PFSK-1 (cell line): ENCODE measurements at regions not wholly inside any gene's neighbourhood (a gene's known extent, or its start where the extent isn't known, plus 50 kb on each side); places are given as distances from the start of the nearest gene placed in this dataset.

Experiments
- FOXP2 ChIP-seq: optimal IDR thresholded peaks from 2 replicates; pipeline ENCODE3; 2011; ENCODE audit warnings: borderline replicate concordance, control low read depth, inconsistent platforms; ENCODE audit not compliant: insufficient read depth; ENCODE audit errors: extremely low read length, extremely low read depth
- POLR2AphosphoS5 ChIP-seq: IDR thresholded peaks from 2 replicates; pipeline ENCODE4 v1.6.1; 2012; ENCODE audit warnings: low read depth, mild to moderate bottlenecking, control low read depth, low read length, moderate library complexity
- REST ChIP-seq, 2 experiments: IDR thresholded peaks; 2 replicates each; pipeline versions ENCODE4 v1.6.1 to v1.8.0; 2011 to 2012; ENCODE audit warnings: low read depth in 2 of 2, low read length in 2 of 2, control low read depth in 1 of 2, inconsistent platforms in 1 of 2, mild to moderate bottlenecking in 1 of 2, moderate library complexity in 1 of 2; ENCODE audit not compliant: insufficient read depth in 1 of 2
- SIN3A ChIP-seq: IDR thresholded peaks from 2 replicates; pipeline ENCODE4 v1.6.1; 2012; ENCODE audit warnings: mild to moderate bottlenecking, low read length, moderate library complexity, borderline replicate concordance; ENCODE audit not compliant: insufficient read depth
- TAF1 ChIP-seq: IDR thresholded peaks from 2 replicates; pipeline ENCODE4 v1.6.1; 2012; ENCODE audit warnings: low read length, control low read depth, borderline replicate concordance; ENCODE audit not compliant: insufficient read depth

GRCh38 chr1:229027158-229027557 is 243.8 kb upstream of the RAB4A start:
- TF ChIP-seq POLR2AphosphoS5 (no peak), FOXP2 (no peak), SIN3A (no peak), TAF1 (no peak), REST (IDR thresholded peaks at IDR 0.05; ENCODE audit: insufficient read depth in 1 of 2, low read depth in 2 of 2, low read length in 2 of 2) (no peak)

- TF ChIP-seq TAF1 (no peak), FOXP2 (no peak), POLR2AphosphoS5 (no peak), REST (IDR thresholded peaks at IDR 0.05; ENCODE audit: insufficient read depth in 1 of 2, low read depth in 2 of 2, low read length in 2 of 2) (no peak), SIN3A (no peak)
Measured at GRCh38 chr1:229027622-229028182, 243.2 kb upstream of the RAB4A start.

- TF ChIP-seq SIN3A (no peak), REST (IDR thresholded peaks at IDR 0.05; ENCODE audit: insufficient read depth in 1 of 2, low read depth in 2 of 2, low read length in 2 of 2) (no peak), POLR2AphosphoS5 (no peak), TAF1 (no peak), FOXP2 (no peak)
Measured at GRCh38 chr1:229028544-229028943, 242.4 kb upstream of the RAB4A start.

GRCh38 chr1:229028987-229029878 is 241.7 kb upstream of the RAB4A start:
- TF ChIP-seq POLR2AphosphoS5 (no peak), TAF1 (no peak), REST (IDR thresholded peaks at IDR 0.05; ENCODE audit: insufficient read depth in 1 of 2, low read depth in 2 of 2, low read length in 2 of 2) (no peak), FOXP2 (no peak)
